OCI-LY7 (cell line): ENCODE measurements at regions not wholly inside any gene's neighbourhood (a gene's known extent, or its start where the extent isn't known, plus 50 kb on each side); places are given as distances from the start of the nearest gene placed in this dataset.

Source experiments
- BruUV-seq: library from RNA; stranded (reverse); fragments of 400-500 nt; replicated peaks from 2 replicates; lab custom pipeline; 2021; lab: Mats Ljungman, UMichigan
- CTCF ChIA-PET: fragments of 300-600 bp; sonication (Branson Sonifier 250); formaldehyde crosslinking; loops from one replicate; lab custom pipeline; 2022; ENCODE audit warnings: antibody characterized with exemption; ENCODE audit not compliant: unreplicated experiment; lab: Charles Lee
- POLR2A ChIA-PET: fragments of 300-600 bp; sonication (Branson Sonifier 250); formaldehyde crosslinking; loops from one replicate; lab custom pipeline; 2022; ENCODE audit warnings: antibody characterized with exemption; lab: Charles Lee
- DNase-seq: peaks from one replicate; pipeline ENCODE4 v3.0.0-alpha.2; 2015; ENCODE audit warnings: low spot score
- H2AFZ ChIP-seq: fragments of 200-600 bp; sonication (generic), shearing (Covaris generic); 2 replicates; pipeline ENCODE4 v1.6.1; 2014; ENCODE audit warnings: mild to moderate bottlenecking, antibody characterized with exemption, low read length, moderate library complexity
- H3K27ac ChIP-seq: fragments of 200-600 bp; sonication (generic); 2 replicates; pipeline ENCODE4 v1.5.1; 2014; ENCODE audit warnings: mixed run types, low read depth, mild to moderate bottlenecking, moderate library complexity, low read length, inconsistent platforms; ENCODE audit not compliant: poor library complexity, severe bottlenecking
- H3K36me3 ChIP-seq: fragments of 200-600 bp; sonication (generic); 2 replicates; pipeline ENCODE4 v1.6.1; 2014; ENCODE audit warnings: mild to moderate bottlenecking, antibody characterized with exemption, low read length, moderate library complexity, mixed read lengths; ENCODE audit not compliant: insufficient read depth
- H3K4me1 ChIP-seq: fragments of 200-600 bp; sonication (generic); 2 replicates; pipeline ENCODE4 v1.5.1; 2014; ENCODE audit warnings: mild to moderate bottlenecking, low read length; ENCODE audit not compliant: insufficient read depth, poor library complexity, severe bottlenecking
- H3K4me2 ChIP-seq: fragments of 200-600 bp; sonication (generic); 2 replicates; pipeline ENCODE4 v1.6.1; 2014; ENCODE audit warnings: mild to moderate bottlenecking, low read length
- H3K4me3 ChIP-seq: fragments of 200-600 bp; sonication (generic); 2 replicates; pipeline ENCODE4 v1.5.1; 2014; ENCODE audit warnings: mild to moderate bottlenecking, low read depth, low read length; ENCODE audit not compliant: poor library complexity, severe bottlenecking
- H3K79me2 ChIP-seq: fragments of 200-600 bp; sonication (generic); 2 replicates; pipeline ENCODE4 v1.6.1; 2016; ENCODE audit warnings: low read depth, mild to moderate bottlenecking, low read length, moderate library complexity, mixed read lengths; ENCODE audit not compliant: insufficient read depth
- H3K9me2 ChIP-seq: fragments of 200-600 bp; sonication (generic); 2 replicates; pipeline ENCODE4 v1.6.1; 2016; ENCODE audit warnings: mild to moderate bottlenecking, low read length, mixed read lengths; ENCODE audit not compliant: insufficient read depth
- H3K9me3 ChIP-seq: fragments of 200-600 bp; sonication (generic); 2 replicates; pipeline ENCODE4 v1.6.1; 2014; ENCODE audit warnings: mild to moderate bottlenecking, mixed run types, low read length, mixed read lengths
- H4K20me1 ChIP-seq: fragments of 200-600 bp; sonication (generic); 2 replicates; pipeline ENCODE4 v1.6.1; 2014; ENCODE audit warnings: mild to moderate bottlenecking, antibody characterized with exemption, low read length, moderate library complexity, mixed read lengths; ENCODE audit not compliant: insufficient read depth
- EZH2phosphoT487 ChIP-seq: fragments of 200-600 bp; sonication (generic); IDR thresholded peaks from 2 replicates; pipeline ENCODE4 v1.6.1; 2018; ENCODE audit warnings: low read depth, borderline replicate concordance, mild to moderate bottlenecking, mixed run types, antibody characterized with exemption, low read length, moderate library complexity, mixed read lengths
- intact Hi-C: fragments of 100-400 bp; cut with micrococcal nuclease; formaldehyde crosslinking; loops from one replicate; pipeline ENCODE4 v1.10.0; 2022; ENCODE audit not compliant: unreplicated experiment
- TF ChIP-seq, protein P1 (sequence below): fragments of 200-600 bp; sonication (generic); conservative IDR thresholded peaks from 2 replicates; pipeline ENCODE4 v1.5.1; 2014; ENCODE audit warnings: mild to moderate bottlenecking, antibody characterized with exemption, low read length, moderate library complexity, mixed read lengths

- Histone ChIP-seq H3K36me3 (no peaks in the 10 kb centered on the region), H3K9me3 (no peaks in the 10 kb centered on the region), H3K9me2 (no peaks in the 10 kb centered on the region), H3K79me2 (no peaks in the 10 kb centered on the region), H3K27ac (no peak overlapping the region), H4K20me1 (no peaks in the 10 kb centered on the region), H3K4me2 (no peak overlapping the region), H3K4me3 (no peak overlapping the region), H2AFZ (no peak overlapping the region), H3K4me1 (no peaks in the 10 kb centered on the region)
- ChIA-PET POLR2A (interaction anchor here (0.6 kb wide), 1 partner anchor 175 kb away, joined by 3 read pairs; no protein-coding TSS in a partner anchor), CTCF (no interaction called here)
- intact Hi-C loops = no loop called here
- no peak for DNase-seq
- BruUV-seq = no TSS peak
- TF ChIP-seq EZH2phosphoT487 = no peak
- TF ChIP-seq, protein P1, sequence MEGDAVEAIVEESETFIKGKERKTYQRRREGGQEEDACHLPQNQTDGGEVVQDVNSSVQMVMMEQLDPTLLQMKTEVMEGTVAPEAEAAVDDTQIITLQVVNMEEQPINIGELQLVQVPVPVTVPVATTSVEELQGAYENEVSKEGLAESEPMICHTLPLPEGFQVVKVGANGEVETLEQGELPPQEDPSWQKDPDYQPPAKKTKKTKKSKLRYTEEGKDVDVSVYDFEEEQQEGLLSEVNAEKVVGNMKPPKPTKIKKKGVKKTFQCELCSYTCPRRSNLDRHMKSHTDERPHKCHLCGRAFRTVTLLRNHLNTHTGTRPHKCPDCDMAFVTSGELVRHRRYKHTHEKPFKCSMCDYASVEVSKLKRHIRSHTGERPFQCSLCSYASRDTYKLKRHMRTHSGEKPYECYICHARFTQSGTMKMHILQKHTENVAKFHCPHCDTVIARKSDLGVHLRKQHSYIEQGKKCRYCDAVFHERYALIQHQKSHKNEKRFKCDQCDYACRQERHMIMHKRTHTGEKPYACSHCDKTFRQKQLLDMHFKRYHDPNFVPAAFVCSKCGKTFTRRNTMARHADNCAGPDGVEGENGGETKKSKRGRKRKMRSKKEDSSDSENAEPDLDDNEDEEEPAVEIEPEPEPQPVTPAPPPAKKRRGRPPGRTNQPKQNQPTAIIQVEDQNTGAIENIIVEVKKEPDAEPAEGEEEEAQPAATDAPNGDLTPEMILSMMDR = no peak
These were observed 521.8 kb downstream of the MED13L start for GRCh38 chr12:115755725-115756085.

GRCh38 chr12:115755061-115755724, 522.3 kb downstream of the MED13L start:
- H3K36me3 ChIP-seq = no peaks in the 10 kb centered on the region
- H3K9me2 ChIP-seq = no peaks in the 10 kb centered on the region
- intact Hi-C loops = no loop called here
- ChIA-PET POLR2A (interaction anchor here (0.6 kb wide), 1 partner anchor 28 kb away, joined by 3 read pairs; no protein-coding TSS in a partner anchor), CTCF (no interaction called here)
- no peak for TF ChIP-seq EZH2phosphoT487
- TF ChIP-seq, protein P1 = no peak
- H3K4me3 ChIP-seq = no peak overlapping the region
- no peak overlapping the region for H3K27ac ChIP-seq
- no peaks in the 10 kb centered on the region for H3K79me2 ChIP-seq
- H2AFZ ChIP-seq = no peak overlapping the region
- no peak for DNase-seq
- BruUV-seq = no TSS peak
- H3K9me3 ChIP-seq = no peaks in the 10 kb centered on the region
- no peaks in the 10 kb centered on the region for H3K4me1 ChIP-seq
- H4K20me1 ChIP-seq = no peaks in the 10 kb centered on the region
- no peak overlapping the region for H3K4me2 ChIP-seq
